ENCODE measurements at regions not wholly inside any gene's neighbourhood (a gene's known extent, or its start where the extent isn't known, plus 50 kb on each side); places are given as distances from the start of the nearest gene placed in this dataset.

DNA sequence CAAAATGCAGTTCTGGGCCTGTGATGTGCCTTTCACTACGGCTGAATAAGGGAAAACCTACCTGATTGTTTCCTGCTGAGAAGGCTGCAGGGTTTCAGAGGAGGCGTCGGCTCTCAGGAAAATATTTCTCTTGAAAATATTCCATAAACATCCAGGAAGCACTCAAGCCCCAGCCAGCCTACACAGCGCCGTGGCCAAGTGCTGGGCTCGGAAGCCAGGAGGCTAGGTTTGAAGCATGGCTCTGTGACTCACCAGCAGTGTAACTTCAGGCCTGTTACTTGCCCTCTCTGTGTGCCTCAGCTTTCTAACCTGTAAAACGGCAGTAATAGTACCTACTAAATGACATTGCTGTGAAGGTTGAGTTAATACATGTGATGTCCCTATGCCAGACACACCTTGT, 399.1 kb downstream of the GATA3 start:
- Histone ChIP-seq H3K9me3 (peaks cover 4% of the 10 kb centered on the region), H3K4me1 (ENCODE audit: low read depth) (no peaks in the 10 kb centered on the region), H3K4me3 (no peak overlapping the region), H3K36me3 (ENCODE audit: low read depth) (no peaks in the 10 kb centered on the region)
- no peak for ATAC-seq
- TF ChIP-seq, protein P1, sequence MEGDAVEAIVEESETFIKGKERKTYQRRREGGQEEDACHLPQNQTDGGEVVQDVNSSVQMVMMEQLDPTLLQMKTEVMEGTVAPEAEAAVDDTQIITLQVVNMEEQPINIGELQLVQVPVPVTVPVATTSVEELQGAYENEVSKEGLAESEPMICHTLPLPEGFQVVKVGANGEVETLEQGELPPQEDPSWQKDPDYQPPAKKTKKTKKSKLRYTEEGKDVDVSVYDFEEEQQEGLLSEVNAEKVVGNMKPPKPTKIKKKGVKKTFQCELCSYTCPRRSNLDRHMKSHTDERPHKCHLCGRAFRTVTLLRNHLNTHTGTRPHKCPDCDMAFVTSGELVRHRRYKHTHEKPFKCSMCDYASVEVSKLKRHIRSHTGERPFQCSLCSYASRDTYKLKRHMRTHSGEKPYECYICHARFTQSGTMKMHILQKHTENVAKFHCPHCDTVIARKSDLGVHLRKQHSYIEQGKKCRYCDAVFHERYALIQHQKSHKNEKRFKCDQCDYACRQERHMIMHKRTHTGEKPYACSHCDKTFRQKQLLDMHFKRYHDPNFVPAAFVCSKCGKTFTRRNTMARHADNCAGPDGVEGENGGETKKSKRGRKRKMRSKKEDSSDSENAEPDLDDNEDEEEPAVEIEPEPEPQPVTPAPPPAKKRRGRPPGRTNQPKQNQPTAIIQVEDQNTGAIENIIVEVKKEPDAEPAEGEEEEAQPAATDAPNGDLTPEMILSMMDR (IDR thresholded peaks at IDR 0.05) = no peak
- DNase-seq = no peak
- intact Hi-C loops (cut with DNase I, micrococcal nuclease) = no loop called here

DNA sequence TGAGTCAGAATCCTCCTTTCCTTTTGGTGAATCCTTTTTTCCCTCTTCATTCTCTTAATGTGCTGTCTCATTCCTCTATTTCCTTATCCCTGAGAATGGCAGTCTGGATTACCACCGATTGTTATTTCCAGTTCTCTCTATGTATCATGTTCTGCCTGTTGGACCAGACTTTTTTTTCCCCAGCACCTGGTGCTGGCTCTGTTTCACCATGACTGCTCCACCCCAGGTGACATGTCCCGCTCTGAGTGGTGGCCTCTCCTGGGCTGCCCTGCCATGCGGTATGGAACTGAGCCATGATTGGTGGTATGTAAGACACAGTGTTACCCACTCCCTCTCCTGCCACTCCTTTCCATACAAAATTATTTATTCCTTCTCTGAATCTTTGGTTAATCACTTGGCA, 399.9 kb downstream of the GATA3 start:
- DNase-seq = no peak
- Histone ChIP-seq H3K4me3 (no peak overlapping the region), H3K36me3 (ENCODE audit: low read depth) (no peaks in the 10 kb centered on the region), H3K4me1 (ENCODE audit: low read depth) (no peaks in the 10 kb centered on the region), H3K9me3 (peaks cover 4% of the 10 kb centered on the region)
- TF ChIP-seq, protein P1 (IDR thresholded peaks at IDR 0.05) = no peak
- no peak for ATAC-seq
- intact Hi-C loops (cut with DNase I, micrococcal nuclease) = no loop called here

DNA sequence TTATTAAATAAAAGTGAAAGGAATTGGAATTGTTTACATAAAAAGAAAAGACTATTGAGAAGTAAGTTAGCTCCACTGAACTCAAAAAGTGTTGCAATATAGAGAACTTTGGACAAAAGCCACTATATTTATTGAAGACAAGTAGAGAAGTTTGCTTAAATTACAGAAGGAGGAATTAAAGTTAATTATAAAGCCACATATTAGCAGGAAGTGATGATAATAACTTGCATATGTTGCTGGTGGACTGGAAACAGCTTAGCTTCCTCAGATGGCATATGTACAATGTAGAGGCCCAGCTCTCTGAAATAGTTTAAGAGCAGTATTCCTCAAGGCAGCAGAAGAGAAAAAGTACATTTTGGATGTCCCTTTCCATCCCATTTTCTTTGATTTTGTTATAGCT, 400.7 kb downstream of the GATA3 start:
- Histone ChIP-seq H3K9me3 (peaks cover 4% of the 10 kb centered on the region), H3K36me3 (ENCODE audit: low read depth) (no peaks in the 10 kb centered on the region), H3K4me3 (no peak overlapping the region), H3K4me1 (ENCODE audit: low read depth) (no peaks in the 10 kb centered on the region)
- DNase-seq (no peak), ATAC-seq (no peak)
- TF ChIP-seq, protein P1 (IDR thresholded peaks at IDR 0.05) = no peak
- intact Hi-C loops (cut with DNase I, micrococcal nuclease) = no loop called here

DNA sequence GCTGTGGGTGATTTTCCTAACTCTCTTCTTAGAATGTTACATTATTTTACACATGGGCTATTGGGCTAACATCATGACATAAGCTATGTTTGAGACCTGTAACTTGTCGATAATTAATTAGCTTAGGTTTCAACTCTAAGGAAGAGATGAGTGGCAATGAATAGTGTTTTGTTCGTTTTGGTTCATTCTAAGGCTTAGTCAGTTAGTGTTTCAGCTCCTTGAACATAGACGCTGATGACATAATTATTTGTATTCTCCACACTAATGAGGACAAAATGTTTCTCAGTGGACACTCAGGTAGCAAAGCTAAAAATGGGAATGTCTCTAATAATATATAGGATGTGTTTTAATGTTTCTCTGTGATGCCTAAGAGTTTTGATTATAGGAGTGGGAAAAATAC, 401.9 kb downstream of the GATA3 start:
- no peak for DNase-seq
- Histone ChIP-seq H3K4me1 (ENCODE audit: low read depth) (no peaks in the 10 kb centered on the region), H3K36me3 (ENCODE audit: low read depth) (no peaks in the 10 kb centered on the region), H3K9me3 (peaks cover 4% of the 10 kb centered on the region), H3K4me3 (no peak overlapping the region)
- ATAC-seq = no peak
- intact Hi-C loops (cut with DNase I, micrococcal nuclease) = no loop called here
- TF ChIP-seq, protein P1 (IDR thresholded peaks at IDR 0.05) = no peak

DNA sequence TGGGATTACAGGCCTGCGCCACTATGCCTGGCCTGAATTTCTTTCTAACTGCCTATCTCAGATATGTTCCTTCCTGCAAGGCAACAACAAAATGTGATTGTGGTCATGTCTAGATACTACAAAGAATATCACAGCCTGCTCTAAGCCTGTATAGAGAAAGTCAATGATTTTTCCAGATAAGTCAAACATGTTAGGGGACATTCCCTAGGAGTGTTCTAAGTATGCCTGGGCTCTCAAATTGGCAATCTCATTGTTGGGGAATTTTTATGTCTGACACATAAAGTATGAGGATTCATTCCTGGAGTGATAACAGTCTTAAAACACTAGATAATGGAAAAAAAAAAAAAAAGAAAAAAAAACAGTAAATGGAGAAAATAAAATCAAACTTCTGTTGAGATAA, 406.1 kb downstream of the GATA3 start:
- Histone ChIP-seq H3K36me3 (ENCODE audit: low read depth) (no peaks in the 10 kb centered on the region), H3K4me1 (ENCODE audit: low read depth) (no peaks in the 10 kb centered on the region), H3K4me3 (no peak overlapping the region), H3K9me3 (peaks cover 4% of the 10 kb centered on the region)
- no peak for DNase-seq
- TF ChIP-seq, protein P1 (IDR thresholded peaks at IDR 0.05) = no peak
- ATAC-seq = no peak
- intact Hi-C loops (cut with DNase I, micrococcal nuclease) = no loop called here

DNA sequence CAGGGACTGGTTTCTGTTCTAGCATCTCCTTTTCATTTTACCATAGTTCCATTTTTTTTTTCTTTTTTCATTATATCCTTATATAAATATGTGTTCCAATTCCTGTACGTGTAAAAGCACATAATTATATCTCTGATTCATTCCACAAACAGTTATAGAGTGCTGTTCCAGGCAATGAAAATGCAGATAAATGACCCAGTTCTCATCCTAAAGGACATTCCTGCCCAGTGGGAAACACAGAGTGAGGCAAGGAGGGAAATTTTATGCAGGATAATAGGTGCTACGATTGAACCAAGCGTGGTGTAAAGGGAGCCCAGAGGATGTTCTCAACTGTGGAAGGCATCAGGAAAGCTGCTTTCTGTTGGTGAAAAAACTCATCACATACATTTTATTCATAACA, 408.1 kb downstream of the GATA3 start:
- ATAC-seq = no peak
- TF ChIP-seq, protein P1 (IDR thresholded peaks at IDR 0.05) = no peak
- Histone ChIP-seq H3K4me1 (ENCODE audit: low read depth) (no peaks in the 10 kb centered on the region), H3K36me3 (ENCODE audit: low read depth) (no peaks in the 10 kb centered on the region), H3K4me3 (no peak overlapping the region), H3K9me3 (peaks cover 4% of the 10 kb centered on the region)
- intact Hi-C loops (cut with DNase I, micrococcal nuclease) = no loop called here
- no peak for DNase-seq

All from mucosa of descending colon (tissue), 3 donors.